ENCODE measurements at regions not wholly inside any gene's neighbourhood (a gene's known extent, or its start where the extent isn't known, plus 50 kb on each side); places are given as distances from the start of the nearest gene placed in this dataset.

DNA sequence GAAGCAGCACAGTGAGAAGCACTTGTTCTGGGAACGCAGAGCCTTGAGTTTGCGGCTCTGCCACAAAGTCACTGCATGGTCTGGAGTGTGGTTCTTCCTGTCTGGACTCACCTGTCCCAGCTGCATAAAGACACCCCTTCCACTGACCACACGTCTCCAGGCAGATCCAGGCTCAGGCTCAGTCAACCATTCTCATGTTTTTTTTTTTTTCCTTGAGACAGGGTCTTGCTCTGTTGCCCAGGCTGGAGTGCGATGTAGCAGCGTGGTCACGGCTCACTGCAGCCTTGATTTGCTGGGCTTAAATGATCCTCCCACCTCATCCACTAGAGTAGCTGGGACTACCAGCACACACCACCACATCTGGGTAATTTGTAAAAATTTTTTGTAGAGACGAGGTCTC is 102.9 kb upstream of the KLF4 start:
- H3K27ac ChIP-seq (ENCODE audit: poor library complexity, severe bottlenecking), result no peak overlapping the region
- no peak overlapping the region for H3K4me3 ChIP-seq (ENCODE audit: severe bottlenecking)
- TF ChIP-seq, protein P1, sequence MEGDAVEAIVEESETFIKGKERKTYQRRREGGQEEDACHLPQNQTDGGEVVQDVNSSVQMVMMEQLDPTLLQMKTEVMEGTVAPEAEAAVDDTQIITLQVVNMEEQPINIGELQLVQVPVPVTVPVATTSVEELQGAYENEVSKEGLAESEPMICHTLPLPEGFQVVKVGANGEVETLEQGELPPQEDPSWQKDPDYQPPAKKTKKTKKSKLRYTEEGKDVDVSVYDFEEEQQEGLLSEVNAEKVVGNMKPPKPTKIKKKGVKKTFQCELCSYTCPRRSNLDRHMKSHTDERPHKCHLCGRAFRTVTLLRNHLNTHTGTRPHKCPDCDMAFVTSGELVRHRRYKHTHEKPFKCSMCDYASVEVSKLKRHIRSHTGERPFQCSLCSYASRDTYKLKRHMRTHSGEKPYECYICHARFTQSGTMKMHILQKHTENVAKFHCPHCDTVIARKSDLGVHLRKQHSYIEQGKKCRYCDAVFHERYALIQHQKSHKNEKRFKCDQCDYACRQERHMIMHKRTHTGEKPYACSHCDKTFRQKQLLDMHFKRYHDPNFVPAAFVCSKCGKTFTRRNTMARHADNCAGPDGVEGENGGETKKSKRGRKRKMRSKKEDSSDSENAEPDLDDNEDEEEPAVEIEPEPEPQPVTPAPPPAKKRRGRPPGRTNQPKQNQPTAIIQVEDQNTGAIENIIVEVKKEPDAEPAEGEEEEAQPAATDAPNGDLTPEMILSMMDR (IDR thresholded peaks at IDR 0.05; ENCODE audit: poor library complexity, severe bottlenecking), result no peak
- H3K9me3 ChIP-seq (ENCODE audit: severe bottlenecking), result no peaks in the 10 kb centered on the region
- no peak for DNase-seq (ENCODE audit: low spot score)
- no peak for ATAC-seq (ENCODE audit: low read depth)
- H3K27me3 ChIP-seq (ENCODE audit: insufficient read depth, poor library complexity, severe bottlenecking), result no peaks in the 10 kb centered on the region
- H3K4me1 ChIP-seq (ENCODE audit: insufficient read depth, poor library complexity, severe bottlenecking), result no peaks in the 10 kb centered on the region
- H3K36me3 ChIP-seq (ENCODE audit: low read depth), result no peaks in the 10 kb centered on the region

GRCh38 chr9:107591781-107592180 is 102.2 kb upstream of the KLF4 start:
- Histone ChIP-seq H3K36me3 (ENCODE audit: low read depth) (no peaks in the 10 kb centered on the region), H3K4me1 (ENCODE audit: insufficient read depth, poor library complexity, severe bottlenecking) (no peaks in the 10 kb centered on the region), H3K4me3 (ENCODE audit: severe bottlenecking) (no peak overlapping the region), H3K9me3 (ENCODE audit: severe bottlenecking) (no peaks in the 10 kb centered on the region), H3K27me3 (ENCODE audit: insufficient read depth, poor library complexity, severe bottlenecking) (no peaks in the 10 kb centered on the region), H3K27ac (ENCODE audit: poor library complexity, severe bottlenecking) (no peak overlapping the region)
- DNase-seq (ENCODE audit: low spot score), result no peak
- TF ChIP-seq, protein P1 (IDR thresholded peaks at IDR 0.05; ENCODE audit: poor library complexity, severe bottlenecking), result no peak
- no peak for ATAC-seq (ENCODE audit: low read depth)

- H3K4me1 ChIP-seq (ENCODE audit: insufficient read depth, poor library complexity, severe bottlenecking), result no peaks in the 10 kb centered on the region
- H3K4me3 ChIP-seq (ENCODE audit: severe bottlenecking), result no peak overlapping the region
- no peak for ATAC-seq (ENCODE audit: low read depth)
- no peaks in the 10 kb centered on the region for H3K9me3 ChIP-seq (ENCODE audit: severe bottlenecking)
- no peak overlapping the region for H3K27ac ChIP-seq (ENCODE audit: poor library complexity, severe bottlenecking)
- TF ChIP-seq, protein P1 (IDR thresholded peaks at IDR 0.05; ENCODE audit: poor library complexity, severe bottlenecking), result no peak
- DNase-seq (ENCODE audit: low spot score), result no peak
- H3K27me3 ChIP-seq (ENCODE audit: insufficient read depth, poor library complexity, severe bottlenecking), result no peaks in the 10 kb centered on the region
- H3K36me3 ChIP-seq (ENCODE audit: low read depth), result no peaks in the 10 kb centered on the region
Measured at GRCh38 chr9:107588393-107588792, 98.8 kb upstream of the KLF4 start.

DNA sequence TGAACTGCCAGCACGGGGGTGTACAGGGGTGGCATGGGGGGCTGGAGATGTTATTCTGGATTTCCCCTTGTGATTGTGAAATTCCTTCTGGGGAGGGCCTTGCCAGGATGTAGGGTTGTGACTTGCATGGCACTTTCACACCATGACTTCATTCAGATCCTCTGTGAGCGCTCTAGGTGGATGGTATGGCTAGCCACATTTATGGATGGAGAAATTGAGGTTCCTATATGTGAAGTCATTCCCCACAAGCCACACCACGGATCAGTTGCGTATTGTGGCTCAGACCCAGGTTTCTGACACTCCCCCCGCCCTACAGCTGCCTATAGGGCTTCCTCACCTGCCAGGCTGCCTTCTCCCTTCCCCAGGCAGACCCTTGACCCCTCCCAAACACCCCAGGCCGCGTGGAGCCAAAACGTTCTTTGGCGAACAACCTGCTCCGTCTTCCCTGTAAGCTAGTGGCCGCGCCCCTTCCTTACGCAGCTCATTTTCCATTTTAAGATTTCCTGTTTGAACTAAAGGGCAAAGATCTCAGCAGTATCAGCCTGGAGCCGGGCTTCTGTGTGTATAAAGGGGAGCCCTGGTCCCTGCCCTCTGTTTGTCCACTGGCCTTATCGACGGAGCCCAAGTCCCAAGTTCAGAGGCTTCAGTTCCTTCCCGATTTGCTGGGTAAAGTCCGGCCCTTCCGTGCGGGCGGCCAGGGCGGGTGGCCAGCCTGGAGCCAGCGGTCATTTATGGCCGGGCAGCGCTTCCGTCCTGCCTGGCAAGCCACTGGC is 97.8 kb upstream of the KLF4 start:
- ATAC-seq (ENCODE audit: low read depth) (no peak), DNase-seq (ENCODE audit: low spot score) (no peak)
- H3K9me3 ChIP-seq (ENCODE audit: severe bottlenecking), result no peaks in the 10 kb centered on the region

DNA sequence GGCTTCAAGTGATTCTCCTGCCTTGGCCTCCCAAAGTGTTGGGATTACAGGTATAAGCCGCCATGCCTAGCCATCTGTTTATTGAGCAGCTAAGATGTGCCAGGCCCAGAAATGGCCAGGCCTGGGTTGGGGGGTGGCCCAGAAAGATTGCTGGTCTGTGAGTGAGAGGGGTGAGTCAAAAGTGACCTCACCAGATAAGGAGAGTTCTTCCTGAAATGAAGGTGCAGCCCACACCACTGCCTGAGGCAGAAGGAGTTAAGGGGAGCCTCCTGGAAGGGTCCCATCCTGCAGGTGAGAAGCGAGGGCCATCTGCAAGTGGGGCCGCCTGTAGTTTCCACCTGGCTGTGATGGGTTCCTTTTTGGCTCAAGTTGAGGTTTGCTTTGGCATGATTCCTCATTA is 96.9 kb upstream of the KLF4 start:
- no peak overlapping the region for H3K4me3 ChIP-seq (ENCODE audit: severe bottlenecking)
- H3K9me3 ChIP-seq (ENCODE audit: severe bottlenecking), result no peaks in the 10 kb centered on the region
- H3K36me3 ChIP-seq (ENCODE audit: low read depth), result no peaks in the 10 kb centered on the region
- TF ChIP-seq, protein P1 (IDR thresholded peaks at IDR 0.05; ENCODE audit: poor library complexity, severe bottlenecking), result no peak
- DNase-seq (ENCODE audit: low spot score) (no peak), ATAC-seq (ENCODE audit: low read depth) (no peak)
- H3K27ac ChIP-seq (ENCODE audit: poor library complexity, severe bottlenecking), result no peak overlapping the region
- no peaks in the 10 kb centered on the region for H3K4me1 ChIP-seq (ENCODE audit: insufficient read depth, poor library complexity, severe bottlenecking)
- H3K27me3 ChIP-seq (ENCODE audit: insufficient read depth, poor library complexity, severe bottlenecking), result no peaks in the 10 kb centered on the region

More for the DNA sequence above, 97.8 kb upstream of the KLF4 start:
- H3K27me3 ChIP-seq (ENCODE audit: insufficient read depth, poor library complexity, severe bottlenecking), result no peaks in the 10 kb centered on the region
- no peak overlapping the region for H3K27ac ChIP-seq (ENCODE audit: poor library complexity, severe bottlenecking)
- H3K4me3 ChIP-seq (ENCODE audit: severe bottlenecking), result no peak overlapping the region
- no peaks in the 10 kb centered on the region for H3K4me1 ChIP-seq (ENCODE audit: insufficient read depth, poor library complexity, severe bottlenecking)
- H3K36me3 ChIP-seq (ENCODE audit: low read depth), result no peaks in the 10 kb centered on the region
- TF ChIP-seq, protein P1 (IDR thresholded peaks at IDR 0.05; ENCODE audit: poor library complexity, severe bottlenecking), result no peak

All from RWPE2 (cell line).